Stomach (tissue), 4 donors: ENCODE measurements at regions not wholly inside any gene's neighbourhood (a gene's known extent, or its start where the extent isn't known, plus 50 kb on each side); places are given as distances from the start of the nearest gene placed in this dataset.

Experiments used
- CTCF ChIP-seq, 7 experiments: fragments of 450-650 bp in 4 of 7; fragments of 200-600 bp in 3 of 7; sonication (generic) in 3 of 7; IDR thresholded peaks; one replicate each; pipeline ENCODE4 v1.5.1; 2016 to 2019; ENCODE audit warnings: antibody characterized with exemption in 7 of 7, control low read depth in 2 of 7, mild to moderate bottlenecking in 1 of 7
- EP300 ChIP-seq: sonication (generic); formaldehyde crosslinking; IDR thresholded peaks from one replicate; pipeline ENCODE4 v1.6.1; 2017; ENCODE audit warnings: antibody characterized with exemption
- POLR2A ChIP-seq, 4 donors: fragments of 450-650 bp; IDR thresholded peaks; one replicate each; pipeline ENCODE4 v1.6.1; 2016; ENCODE audit warnings: antibody characterized with exemption in 4 of 4, control low read depth in 2 of 4, mild to moderate bottlenecking in 1 of 4, moderate library complexity in 1 of 4

GRCh38 chr6:2545383-2546038 is 205.2 kb downstream of the MYLK4 start:
- TF ChIP-seq CTCF (IDR thresholded peaks at IDR 0.05) = no peak
- no peak for TF ChIP-seq EP300
- TF ChIP-seq POLR2A (IDR thresholded peaks at IDR 0.05) = no peak
